ENCODE measurements at regions not wholly inside any gene's neighbourhood (a gene's known extent, or its start where the extent isn't known, plus 50 kb on each side); places are given as distances from the start of the nearest gene placed in this dataset.
A peak's percentile ranks its signal among the peaks of the same experiment; 100 is the strongest.

DNA sequence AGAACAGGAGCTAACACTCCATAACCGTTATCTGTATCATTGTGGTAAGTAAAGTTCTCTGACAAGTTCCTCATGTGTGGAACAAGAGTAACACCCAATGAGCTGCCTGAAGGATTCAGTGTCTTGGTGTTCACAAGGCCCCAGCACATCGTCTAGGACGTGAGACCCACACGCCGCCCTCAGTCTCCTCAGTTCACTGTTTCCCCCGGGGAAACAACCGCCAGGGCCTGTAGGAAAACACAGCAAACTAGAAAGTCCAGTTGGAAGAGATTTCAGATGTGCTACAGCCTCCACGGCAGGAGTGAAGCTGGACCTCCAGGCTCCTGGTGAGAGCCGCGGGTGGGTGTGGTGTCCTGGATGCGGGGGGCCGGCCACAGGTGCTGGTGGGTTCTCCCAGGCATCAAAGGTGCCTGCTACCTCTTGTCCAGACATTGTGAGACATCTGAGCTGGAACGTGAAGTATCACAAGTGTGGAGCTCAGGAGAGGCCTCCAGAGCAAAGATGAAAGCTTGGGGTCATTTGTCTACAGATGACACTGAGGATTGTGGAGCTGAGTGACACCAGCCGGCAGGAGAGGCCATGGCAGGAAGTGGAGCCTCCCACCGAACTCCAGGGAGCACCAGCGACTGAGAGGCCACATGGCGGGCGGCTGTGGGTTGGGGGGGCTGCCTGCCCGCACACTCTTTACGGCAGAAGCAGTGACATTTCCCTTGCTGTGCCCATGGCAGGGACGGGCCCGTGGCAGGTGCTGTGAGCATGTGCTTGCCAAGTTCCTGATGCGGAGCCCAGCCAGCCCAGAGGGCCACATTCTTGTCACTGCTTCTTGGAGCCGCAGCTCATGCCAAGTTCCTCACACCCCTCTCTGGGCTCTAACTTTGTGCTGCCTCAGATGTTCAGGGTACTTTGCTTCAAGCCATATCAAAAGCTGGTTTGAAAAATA lies 131.2 kb downstream of the TMEM18 start:
- no peak for TF ChIP-seq CTCF (IDR thresholded peaks at IDR 0.05)

- TF ChIP-seq CTCF (IDR thresholded peaks at IDR 0.05), result no peak
These were observed 132.0 kb downstream of the TMEM18 start for GRCh38 chr2:545228-545627.

DNA sequence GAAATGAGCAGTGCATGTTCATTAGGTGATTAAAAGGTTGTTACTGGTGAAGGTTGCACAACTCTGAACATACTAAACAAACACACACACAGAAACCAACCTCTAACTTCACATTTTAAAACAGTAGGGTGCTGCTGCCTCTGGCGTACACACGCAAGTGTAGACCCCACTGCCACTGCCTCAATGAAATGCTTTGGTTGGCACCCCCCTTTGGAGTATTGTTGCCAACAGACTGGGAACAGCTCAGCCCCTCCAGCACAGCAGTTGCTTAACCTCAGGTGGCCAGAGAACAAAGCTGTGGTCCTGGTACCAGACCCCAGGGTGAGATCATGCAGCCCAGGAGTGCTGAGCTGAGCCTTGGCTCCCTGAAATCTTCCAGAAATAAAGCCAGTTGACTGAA lies 138.6 kb downstream of the TMEM18 start:
- TF ChIP-seq CTCF (IDR thresholded peaks at IDR 0.05), result no peak

GRCh38 chr2:535222-535621 lies 142.0 kb downstream of the TMEM18 start:
- peak; percentile 36 for TF ChIP-seq CTCF (IDR thresholded peaks at IDR 0.05)

DNA sequence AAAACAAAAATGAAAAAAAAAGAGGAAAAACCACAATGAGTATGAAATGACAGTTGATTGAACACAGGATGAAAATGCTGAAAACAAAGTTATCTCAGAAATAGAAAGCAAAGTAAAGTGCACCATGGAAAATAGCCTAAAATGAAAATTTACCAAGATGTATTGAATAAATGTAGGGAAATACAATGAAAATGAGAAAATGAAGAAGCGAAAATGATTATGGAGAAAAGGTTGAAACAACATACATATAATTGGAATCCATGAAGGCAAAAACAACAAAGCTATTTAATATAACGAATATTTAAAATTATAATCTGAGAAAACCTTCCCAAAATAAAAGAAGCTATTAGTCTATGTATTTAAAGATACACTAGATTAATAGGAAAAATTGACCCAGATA lies 147.4 kb downstream of the TMEM18 start:
- no peak for TF ChIP-seq CTCF (IDR thresholded peaks at IDR 0.05)

DNA sequence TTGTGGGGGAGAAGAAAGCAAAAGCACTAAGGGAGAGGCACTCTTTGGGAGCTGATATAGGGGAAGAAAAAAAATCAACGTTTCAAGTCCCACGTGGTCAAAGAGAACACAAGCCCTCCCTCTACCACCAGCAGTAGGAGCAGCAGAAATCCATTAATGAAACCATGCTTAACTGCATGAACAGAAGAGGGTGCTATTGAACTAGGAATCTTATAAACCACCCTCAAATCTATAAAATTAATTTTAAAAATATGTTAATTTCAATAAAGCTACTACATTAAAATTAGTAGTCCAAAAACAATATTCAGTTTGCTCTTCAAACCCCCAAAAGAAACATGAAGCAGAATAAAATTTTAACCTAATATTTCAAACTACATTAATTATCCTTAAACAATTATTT lies 147.8 kb downstream of the TMEM18 start:
- TF ChIP-seq CTCF (IDR thresholded peaks at IDR 0.05), result peak; percentile 57

DNA sequence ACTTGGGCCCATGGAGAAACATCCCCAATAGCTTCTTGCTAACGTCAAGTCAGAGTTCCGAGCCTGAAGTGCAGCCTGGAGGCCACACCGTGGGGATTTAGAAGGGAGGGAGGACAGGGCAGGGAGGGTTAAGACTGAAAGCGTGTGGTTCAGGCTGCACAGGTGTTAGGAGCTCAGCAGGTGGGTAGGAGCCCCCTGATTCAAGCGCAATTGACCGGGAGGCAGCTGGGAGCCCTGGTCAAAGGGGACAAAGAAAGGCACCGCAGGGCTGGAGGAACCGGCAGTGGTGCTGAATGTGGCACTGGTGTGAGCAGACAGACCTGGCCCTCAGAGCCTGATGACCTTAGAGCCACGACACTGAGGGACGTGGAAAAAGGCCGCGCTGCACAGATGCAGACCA lies 149.6 kb downstream of the TMEM18 start:
- no peak for TF ChIP-seq CTCF (IDR thresholded peaks at IDR 0.05)

Measured in LNCAP (cell line).